SK-N-SH (cell line): ENCODE measurements at regions not wholly inside any gene's neighbourhood (a gene's known extent, or its start where the extent isn't known, plus 50 kb on each side); places are given as distances from the start of the nearest gene placed in this dataset.

ENCODE experiments used
- CTCF ChIA-PET: fragments of 300-600, 350-600 bp; formaldehyde crosslinking; extraction: SDS; loops from one replicate; lab custom pipeline; 2021; lab: Yijun Ruan, JAX
- POLR2A ChIA-PET: fragments of 350-600 bp; sonication (Branson Sonifier 250); formaldehyde crosslinking; extraction: SDS; loops from one replicate; lab custom pipeline; 2020; ENCODE audit warnings: antibody characterized with exemption, inconsistent platforms; lab: Yijun Ruan, JAX
- DNase-seq: peaks from one replicate; pipeline ENCODE4 v3.0.0; 2012
- H2AFZ ChIP-seq: fragments of 200-600 bp; sonication (generic); 2 replicates; pipeline ENCODE4 v1.8.1; 2016; ENCODE audit warnings: antibody characterized with exemption, mild to moderate bottlenecking, low read depth
- H3F3A ChIP-seq: fragments of 200-600 bp; sonication (generic); replicated peaks from 2 replicates; pipeline ENCODE3; 2016; ENCODE audit warnings: antibody characterized with exemption, mild to moderate bottlenecking; ENCODE audit not compliant: insufficient read depth
- H3K27ac ChIP-seq, 2 experiments: fragments of 200-500 bp in 1 of 2; fragments of 200-600 bp in 1 of 2; sonication (Bioruptor generic) in 1 of 2; sonication (generic), shearing (Covaris generic) in 1 of 2; 2 replicates each; pipeline versions ENCODE4 v1.5.1 to v1.6.1; 2014 to 2016; ENCODE audit warnings: low read depth in 2 of 2, inconsistent platforms in 1 of 2, low read length in 1 of 2, mild to moderate bottlenecking in 1 of 2, mixed read lengths in 1 of 2
- H3K27me3 ChIP-seq: fragments of 200-600 bp; sonication (generic), shearing (Covaris generic); 2 replicates; pipeline ENCODE4 v1.6.1; 2016; ENCODE audit warnings: mixed run types; ENCODE audit not compliant: insufficient read depth
- H3K36me3 ChIP-seq, 2 experiments: fragments of 200-500 bp in 1 of 2; fragments of 200-600 bp in 1 of 2; sonication (Bioruptor generic) in 1 of 2; sonication (generic) in 1 of 2; replicated peaks in 1 of 2; 2 replicates each; pipeline versions ENCODE3 to v1.5.1; 2014 to 2016; ENCODE audit warnings: low read length in 1 of 2, mild to moderate bottlenecking in 1 of 2; ENCODE audit not compliant: insufficient read depth in 2 of 2, control insufficient read depth in 1 of 2
- H3K4me1 ChIP-seq, 2 experiments: fragments of 200-500 bp in 1 of 2; fragments of 200-600 bp in 1 of 2; sonication (Bioruptor generic) in 1 of 2; sonication (generic), shearing (Covaris generic) in 1 of 2; 2 replicates each; pipeline versions ENCODE4 v1.5.1 to v1.6.1; 2014 to 2016; ENCODE audit warnings: low read depth in 1 of 2, low read length in 1 of 2, mixed run types in 1 of 2; ENCODE audit not compliant: insufficient read depth in 2 of 2, control insufficient read depth in 1 of 2
- H3K4me2 ChIP-seq: fragments of 200-600 bp; sonication (generic), shearing (Covaris generic); 2 replicates; pipeline ENCODE4 v1.6.1; 2017; ENCODE audit warnings: mixed run types
- H3K4me3 ChIP-seq, 2 experiments: fragments of 200-500 bp in 1 of 2; fragments of 200-600 bp in 1 of 2; sonication (Bioruptor generic) in 1 of 2; sonication (generic), shearing (Covaris generic) in 1 of 2; 2 replicates each; pipeline versions ENCODE4 v1.5.1 to v1.8.1; 2014 to 2016; ENCODE audit warnings: low read depth in 2 of 2, inconsistent platforms in 1 of 2, low read length in 1 of 2, mild to moderate bottlenecking in 1 of 2, mixed read lengths in 1 of 2, moderate library complexity in 1 of 2
- H3K79me2 ChIP-seq: fragments of 200-600 bp; sonication (generic); 2 replicates; pipeline ENCODE4 v1.8.1; 2017; ENCODE audit warnings: mild to moderate bottlenecking; ENCODE audit not compliant: insufficient read depth
- H3K9ac ChIP-seq: fragments of 200-600 bp; sonication (generic); 2 replicates; pipeline ENCODE4 v1.6.1; 2017; ENCODE audit warnings: mixed run types
- H3K9me2 ChIP-seq: fragments of 200-600 bp; sonication (generic); 2 replicates; pipeline ENCODE4 v1.6.1; 2017; ENCODE audit warnings: mixed run types
- H3K9me3 ChIP-seq: fragments of 200-600 bp; sonication (generic); 2 replicates; pipeline ENCODE4 v1.6.1; 2017; ENCODE audit warnings: mixed run types, mild to moderate bottlenecking, moderate library complexity
- H4K20me1 ChIP-seq: fragments of 200-600 bp; sonication (generic); 2 replicates; pipeline ENCODE4 v1.6.1; 2017; ENCODE audit warnings: mild to moderate bottlenecking, mixed run types; ENCODE audit not compliant: insufficient read depth
- CHD2 ChIP-seq: fragments of 150-350 bp; IDR thresholded peaks from 2 replicates; pipeline ENCODE4 v1.6.1; 2018; ENCODE audit warnings: low read length; ENCODE audit not compliant: partially characterized antibody
- ELF1 ChIP-seq: IDR thresholded peaks from 2 replicates; pipeline ENCODE4 v1.4.0; 2012
- EZH2phosphoT487 ChIP-seq: fragments of 200-600 bp; sonication (generic); IDR thresholded peaks from 2 replicates; pipeline ENCODE4 v1.6.1; 2017; ENCODE audit warnings: low read depth, mixed run types, mild to moderate bottlenecking, antibody characterized with exemption, moderate library complexity, borderline replicate concordance
- FOXM1 ChIP-seq: IDR thresholded peaks from 2 replicates; pipeline ENCODE4 v1.4.0; 2012; ENCODE audit warnings: low read depth, mild to moderate bottlenecking
- GABPA ChIP-seq: IDR thresholded peaks from 2 replicates; pipeline ENCODE4 v1.4.0; 2012; ENCODE audit warnings: low read depth, mild to moderate bottlenecking
- NFIC ChIP-seq: IDR thresholded peaks from 2 replicates; pipeline ENCODE4 v1.4.0; 2012; ENCODE audit warnings: borderline replicate concordance
- NRF1 ChIP-seq: IDR thresholded peaks from 2 replicates; pipeline ENCODE4 v1.6.1; 2012; ENCODE audit warnings: low read depth, mild to moderate bottlenecking, low read length
- RAD21 ChIP-seq: IDR thresholded peaks from 2 replicates; pipeline ENCODE4 v1.6.1; 2012; ENCODE audit warnings: mild to moderate bottlenecking, low read length
- SIN3A ChIP-seq: IDR thresholded peaks from 2 replicates; pipeline ENCODE4 v1.6.1; 2012; ENCODE audit warnings: low read depth, mild to moderate bottlenecking, low read length, moderate library complexity, borderline replicate concordance
- TCF12 ChIP-seq: IDR thresholded peaks from 2 replicates; pipeline ENCODE4 v1.4.0; 2012
- TEAD4 ChIP-seq: IDR thresholded peaks from 2 replicates; pipeline ENCODE4 v1.4.0; 2012; ENCODE audit warnings: mild to moderate bottlenecking, borderline replicate concordance; ENCODE audit not compliant: insufficient read depth
- WGBS: methylation state at CpG from one replicate; pipeline ENCODE4 v1.1.6; 2017; ENCODE audit warnings: low lambda C conversion rate; 5-methylcytosine and 5-hydroxymethylcytosine counted together
- TF ChIP-seq, protein P1 (sequence below): IDR thresholded peaks from 2 replicates; pipeline ENCODE4 v1.6.1; 2012; ENCODE audit warnings: mild to moderate bottlenecking, low read depth, low read length, moderate library complexity
- TF ChIP-seq, protein P2 (sequence below): IDR thresholded peaks from 2 replicates; pipeline ENCODE4 v1.4.0; 2012; ENCODE audit warnings: low read depth, borderline replicate concordance
- TF ChIP-seq, protein P3 (sequence below): IDR thresholded peaks from 2 replicates; pipeline ENCODE4 v1.4.0; 2012; ENCODE audit warnings: low read depth

DNA sequence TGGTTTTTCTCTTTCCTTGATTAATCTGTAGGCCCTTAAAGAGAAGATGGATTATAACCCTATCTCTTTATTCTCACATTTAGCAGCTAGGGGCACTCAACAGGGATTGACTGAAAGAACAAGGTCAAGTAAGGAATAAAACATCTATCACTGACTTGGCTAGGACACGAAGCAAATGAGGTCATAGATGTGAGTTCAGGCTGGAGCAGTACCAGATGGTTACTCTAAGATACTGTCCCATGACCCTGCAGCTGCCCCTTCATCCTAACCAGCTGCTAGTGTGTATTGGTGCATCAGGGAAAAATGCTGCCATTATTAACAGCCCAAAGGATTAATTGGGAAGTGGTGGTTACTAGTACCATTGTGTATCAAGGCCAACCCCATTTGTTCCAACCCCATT is 221.9 kb downstream of the CTH start:
- TF ChIP-seq NFIC (no peak), CHD2 (no peak), TCF12 (no peak), FOXM1 (no peak), ELF1 (no peak), EZH2phosphoT487 (no peak)
- TF ChIP-seq, protein P1, sequence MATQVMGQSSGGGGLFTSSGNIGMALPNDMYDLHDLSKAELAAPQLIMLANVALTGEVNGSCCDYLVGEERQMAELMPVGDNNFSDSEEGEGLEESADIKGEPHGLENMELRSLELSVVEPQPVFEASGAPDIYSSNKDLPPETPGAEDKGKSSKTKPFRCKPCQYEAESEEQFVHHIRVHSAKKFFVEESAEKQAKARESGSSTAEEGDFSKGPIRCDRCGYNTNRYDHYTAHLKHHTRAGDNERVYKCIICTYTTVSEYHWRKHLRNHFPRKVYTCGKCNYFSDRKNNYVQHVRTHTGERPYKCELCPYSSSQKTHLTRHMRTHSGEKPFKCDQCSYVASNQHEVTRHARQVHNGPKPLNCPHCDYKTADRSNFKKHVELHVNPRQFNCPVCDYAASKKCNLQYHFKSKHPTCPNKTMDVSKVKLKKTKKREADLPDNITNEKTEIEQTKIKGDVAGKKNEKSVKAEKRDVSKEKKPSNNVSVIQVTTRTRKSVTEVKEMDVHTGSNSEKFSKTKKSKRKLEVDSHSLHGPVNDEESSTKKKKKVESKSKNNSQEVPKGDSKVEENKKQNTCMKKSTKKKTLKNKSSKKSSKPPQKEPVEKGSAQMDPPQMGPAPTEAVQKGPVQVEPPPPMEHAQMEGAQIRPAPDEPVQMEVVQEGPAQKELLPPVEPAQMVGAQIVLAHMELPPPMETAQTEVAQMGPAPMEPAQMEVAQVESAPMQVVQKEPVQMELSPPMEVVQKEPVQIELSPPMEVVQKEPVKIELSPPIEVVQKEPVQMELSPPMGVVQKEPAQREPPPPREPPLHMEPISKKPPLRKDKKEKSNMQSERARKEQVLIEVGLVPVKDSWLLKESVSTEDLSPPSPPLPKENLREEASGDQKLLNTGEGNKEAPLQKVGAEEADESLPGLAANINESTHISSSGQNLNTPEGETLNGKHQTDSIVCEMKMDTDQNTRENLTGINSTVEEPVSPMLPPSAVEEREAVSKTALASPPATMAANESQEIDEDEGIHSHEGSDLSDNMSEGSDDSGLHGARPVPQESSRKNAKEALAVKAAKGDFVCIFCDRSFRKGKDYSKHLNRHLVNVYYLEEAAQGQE, result no peak
- TF ChIP-seq, protein P2, sequence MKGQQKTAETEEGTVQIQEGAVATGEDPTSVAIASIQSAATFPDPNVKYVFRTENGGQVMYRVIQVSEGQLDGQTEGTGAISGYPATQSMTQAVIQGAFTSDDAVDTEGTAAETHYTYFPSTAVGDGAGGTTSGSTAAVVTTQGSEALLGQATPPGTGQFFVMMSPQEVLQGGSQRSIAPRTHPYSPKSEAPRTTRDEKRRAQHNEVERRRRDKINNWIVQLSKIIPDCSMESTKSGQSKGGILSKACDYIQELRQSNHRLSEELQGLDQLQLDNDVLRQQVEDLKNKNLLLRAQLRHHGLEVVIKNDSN, result no peak
- no peaks in the 10 kb centered on the region for H3K9me3 ChIP-seq
- no peaks in the 10 kb centered on the region for H3K4me1 ChIP-seq
- no peak overlapping the region for H3K27ac ChIP-seq
- no peak overlapping the region for H3K4me3 ChIP-seq
- 6% methylated on average over 1 of the region's 1 CpG for WGBS
- ChIA-PET CTCF (no interaction called here), POLR2A (no interaction called here)
- no peaks in the 10 kb centered on the region for H3K9me2 ChIP-seq
- H4K20me1 ChIP-seq, result no peaks in the 10 kb centered on the region
- no peaks in the 10 kb centered on the region for H3K36me3 ChIP-seq
- no peak overlapping the region for H3K4me2 ChIP-seq
- no peaks in the 10 kb centered on the region for H3K79me2 ChIP-seq
- no peaks in the 10 kb centered on the region for H3F3A ChIP-seq
- DNase-seq, result no peak
- no peak overlapping the region for H2AFZ ChIP-seq
- H3K9ac ChIP-seq, result no peak overlapping the region
- H3K27me3 ChIP-seq, result no peaks in the 10 kb centered on the region

DNA sequence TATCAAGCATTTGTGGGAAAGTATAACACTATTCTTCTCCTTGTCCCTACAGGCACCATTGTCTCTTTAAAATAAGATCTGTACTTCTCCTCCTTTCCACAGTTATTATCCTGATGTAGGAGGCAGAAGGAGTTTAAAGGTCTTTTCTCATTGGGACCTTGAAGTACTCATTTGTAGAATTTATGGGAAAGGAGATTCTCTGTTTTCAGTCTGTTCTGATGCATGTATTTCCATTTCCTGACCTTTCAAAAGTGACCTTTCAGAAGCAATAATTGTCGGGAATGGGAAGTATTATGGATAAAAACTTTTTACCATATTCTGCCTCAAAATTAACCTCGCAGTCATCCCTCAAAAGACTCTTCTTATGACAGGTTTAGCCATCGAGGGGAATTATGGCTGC is 224.8 kb downstream of the CTH start:
- CTCF ChIA-PET, result no interaction called here
- H3K79me2 ChIP-seq, result no peaks in the 10 kb centered on the region

More for the DNA sequence above, 224.8 kb downstream of the CTH start:
- Histone ChIP-seq H2AFZ (no peak overlapping the region), H3K4me3 (no peak overlapping the region), H3K4me1 (no peaks in the 10 kb centered on the region), H3K27me3 (no peaks in the 10 kb centered on the region), H3K4me2 (no peak overlapping the region), H3K27ac (no peak overlapping the region), H4K20me1 (no peaks in the 10 kb centered on the region), H3K36me3 (no peaks in the 10 kb centered on the region), H3K9me3 (no peaks in the 10 kb centered on the region), H3K9me2 (no peaks in the 10 kb centered on the region), H3F3A (no peaks in the 10 kb centered on the region), H3K9ac (no peak overlapping the region)
- 45% methylated on average over 3 of the region's 3 CpGs for WGBS
- DNase-seq, result no peak
- POLR2A ChIA-PET, result no interaction called here
- TF ChIP-seq SIN3A, result no peak
- no peak for TF ChIP-seq RAD21
- no peak for TF ChIP-seq NRF1
- TF ChIP-seq CHD2, result no peak
- TF ChIP-seq NFIC, result no peak
- no peak for TF ChIP-seq GABPA
- TF ChIP-seq, protein P3, sequence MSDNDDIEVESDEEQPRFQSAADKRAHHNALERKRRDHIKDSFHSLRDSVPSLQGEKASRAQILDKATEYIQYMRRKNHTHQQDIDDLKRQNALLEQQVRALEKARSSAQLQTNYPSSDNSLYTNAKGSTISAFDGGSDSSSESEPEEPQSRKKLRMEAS, result no peak
- TF ChIP-seq TEAD4, result no peak
